ENCODE measurements at regions not wholly inside any gene's neighbourhood (a gene's known extent, or its start where the extent isn't known, plus 50 kb on each side); places are given as distances from the start of the nearest gene placed in this dataset.
"Not testable (repeated sequence)": the region's sequence is repeated elsewhere in the genome, so short reads cannot be mapped to it uniquely, and the experiment has no call there.

GRCh38 chr11:81986556-81987161 lies 747.0 kb downstream of the FAM181B start:
- DNase-seq (ENCODE audit: low read depth), result no peak

GRCh38 chr11:81979448-81979847 lies 754.2 kb downstream of the FAM181B start:
- DNase-seq (ENCODE audit: low read depth), result no peak

DNA sequence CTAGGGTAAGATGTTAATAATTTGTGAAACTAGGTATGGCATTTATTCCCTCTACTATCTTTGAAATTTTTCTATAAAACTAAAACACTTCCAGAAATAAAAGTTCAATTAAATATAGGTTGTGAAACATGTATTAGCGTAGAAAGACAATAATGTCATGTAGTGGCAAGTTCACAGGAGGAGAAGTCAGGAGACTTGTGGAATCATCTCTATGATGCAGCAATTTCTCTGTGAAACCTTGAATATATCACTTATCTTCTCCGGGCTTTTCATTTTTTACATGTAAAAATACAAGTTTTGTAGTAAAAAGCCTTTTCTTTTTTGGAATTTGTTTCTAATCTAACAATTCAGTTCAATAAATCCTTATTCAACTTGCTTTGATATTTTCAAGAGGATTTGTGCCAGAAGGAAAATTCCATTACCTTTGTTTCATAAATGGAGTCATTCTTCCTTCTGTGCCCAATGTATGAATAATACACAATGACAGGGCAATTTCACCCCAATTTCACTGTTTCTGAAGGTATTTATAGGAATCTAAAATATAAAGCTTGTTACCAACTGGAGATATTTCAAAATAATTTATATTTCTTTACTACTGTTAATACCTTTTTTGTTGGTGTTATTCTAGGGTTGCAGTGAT lies 758.3 kb downstream of the FAM181B start:
- DNase-seq (ENCODE audit: low read depth), result no peak

DNA sequence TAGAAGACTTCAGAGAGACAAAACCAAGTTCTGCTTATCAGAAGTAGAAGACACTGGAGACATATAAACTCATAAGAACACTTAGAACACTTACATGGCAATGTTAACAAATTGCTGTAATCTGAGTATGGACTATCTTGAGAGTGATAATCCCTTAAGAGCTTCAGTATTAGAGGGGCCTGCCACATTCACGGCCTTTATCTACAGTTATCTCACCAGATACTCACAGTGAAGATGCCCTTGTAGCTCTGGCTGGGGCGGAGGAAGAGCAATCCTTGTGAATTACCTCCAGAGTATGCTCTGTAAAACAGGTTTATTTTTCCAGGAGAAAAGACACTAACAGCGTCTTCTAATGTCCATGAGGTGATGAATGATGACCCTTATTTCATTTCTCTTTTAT lies 762.8 kb downstream of the FAM181B start:
- no peak for DNase-seq (ENCODE audit: low read depth)

GRCh38 chr11:81967242-81967641 lies 766.4 kb downstream of the FAM181B start:
- DNase-seq (ENCODE audit: low read depth), result no peak

DNA sequence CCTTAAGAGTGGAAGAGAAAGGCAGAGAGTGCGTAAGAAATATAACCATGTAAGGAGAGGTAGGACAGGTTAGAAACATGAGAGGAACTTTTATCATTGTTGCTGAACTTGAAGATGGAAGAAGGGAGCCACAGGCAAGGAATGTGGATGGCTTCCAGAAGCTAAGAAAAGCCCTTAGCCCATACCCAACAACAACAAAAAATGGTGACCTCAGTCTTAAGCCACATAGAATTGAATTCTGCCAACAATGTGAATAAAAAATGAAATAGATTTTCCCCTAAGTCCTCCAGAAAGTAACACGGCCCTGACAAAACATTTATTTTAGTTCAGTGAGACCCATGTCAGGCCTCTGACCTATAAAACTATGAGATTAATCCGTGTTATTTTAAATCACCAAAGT lies 767.3 kb downstream of the FAM181B start:
- no peak for DNase-seq (ENCODE audit: low read depth)

GRCh38 chr11:81963018-81963417 lies 770.6 kb downstream of the FAM181B start:
- no peak for DNase-seq (ENCODE audit: low read depth)

DNA sequence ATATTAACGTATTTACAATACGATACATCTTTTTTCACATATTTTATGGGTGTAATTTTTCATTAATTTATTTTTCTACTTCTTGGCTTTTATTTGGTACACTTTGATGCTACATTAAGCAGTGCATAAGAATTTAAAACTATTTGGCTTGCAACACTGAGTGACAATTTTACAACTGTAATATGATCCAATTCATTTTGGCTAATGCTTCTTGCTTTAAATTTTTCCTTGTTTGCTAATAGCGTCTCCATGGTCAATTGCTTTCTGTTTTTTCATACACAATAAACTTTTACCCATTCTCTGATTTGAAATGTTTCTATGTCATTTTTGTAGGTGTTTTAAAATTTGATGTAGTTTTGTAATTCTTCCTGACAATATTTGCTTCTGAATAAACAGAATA lies 773.2 kb downstream of the FAM181B start:
- no peak for DNase-seq (ENCODE audit: low read depth)

DNA sequence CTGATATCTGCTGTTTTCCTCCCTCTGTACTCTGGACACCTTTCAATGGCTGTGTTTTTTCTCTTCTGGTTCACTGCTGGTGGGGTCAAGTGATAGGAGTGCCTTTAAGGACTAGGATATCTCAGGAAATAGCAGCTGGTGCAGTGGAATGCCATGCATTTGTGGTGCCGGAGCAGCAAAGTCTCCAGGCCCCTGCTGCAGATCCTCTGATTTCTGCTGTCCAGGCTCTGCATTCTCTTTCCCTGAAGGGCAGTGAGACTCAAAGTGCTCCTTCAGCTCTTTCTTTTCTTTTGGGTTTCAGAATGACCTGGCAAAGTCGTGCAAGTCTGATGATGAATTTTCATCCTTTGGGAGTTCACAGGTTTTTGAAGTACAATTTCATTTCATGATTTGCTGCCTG lies 774.3 kb downstream of the FAM181B start:
- no peak for DNase-seq (ENCODE audit: low read depth)

- DNase-seq (ENCODE audit: low read depth), result not testable (repeated sequence)
Measured at GRCh38 chr11:81954301-81954700, 779.4 kb downstream of the FAM181B start.

DNA sequence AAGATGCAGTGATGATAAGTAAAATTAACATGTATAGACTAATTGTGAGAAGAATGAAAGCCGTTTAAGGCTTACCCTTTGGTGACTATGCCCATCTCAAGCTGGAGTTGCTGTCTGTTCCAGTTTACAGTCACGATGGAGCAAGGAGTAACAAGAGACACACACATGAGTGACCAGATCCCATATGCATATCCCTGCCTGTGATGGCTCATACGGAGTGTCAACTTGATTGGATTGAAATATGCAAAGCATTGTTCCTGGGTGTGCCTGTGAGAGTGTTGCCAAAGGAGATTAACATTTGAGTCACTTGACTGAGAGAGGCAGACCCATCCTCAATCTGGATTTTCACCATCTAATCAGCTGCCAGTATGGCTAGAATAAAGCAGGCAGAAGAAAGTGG lies 786.8 kb downstream of the FAM181B start:
- no peak for DNase-seq (ENCODE audit: low read depth)

GRCh38 chr11:81942646-81943045 lies 791.0 kb downstream of the FAM181B start:
- DNase-seq (ENCODE audit: low read depth), result no peak

GRCh38 chr11:81941998-81942397 lies 791.7 kb downstream of the FAM181B start:
- DNase-seq (ENCODE audit: low read depth), result no peak

- DNase-seq (ENCODE audit: low read depth), result no peak
Measured at GRCh38 chr11:81932303-81932702, 801.4 kb downstream of the FAM181B start.

GRCh38 chr11:81920205-81920604 lies 813.5 kb downstream of the FAM181B start:
- DNase-seq (ENCODE audit: low read depth), result no peak

GRCh38 chr11:81916451-81916850 lies 817.2 kb downstream of the FAM181B start:
- DNase-seq (ENCODE audit: low read depth), result no peak

- no peak for DNase-seq (ENCODE audit: low read depth)
Measured at GRCh38 chr11:81915045-81915444, 818.6 kb downstream of the FAM181B start.

- DNase-seq (ENCODE audit: low read depth), result no peak
Measured at GRCh38 chr11:81913793-81914192, 819.9 kb downstream of the FAM181B start.

- no peak for DNase-seq (ENCODE audit: low read depth)
Measured at GRCh38 chr11:81907996-81908395, 825.7 kb downstream of the FAM181B start.

GRCh38 chr11:81899156-81899555 lies 834.5 kb downstream of the FAM181B start:
- no peak for DNase-seq (ENCODE audit: low read depth)

DNA sequence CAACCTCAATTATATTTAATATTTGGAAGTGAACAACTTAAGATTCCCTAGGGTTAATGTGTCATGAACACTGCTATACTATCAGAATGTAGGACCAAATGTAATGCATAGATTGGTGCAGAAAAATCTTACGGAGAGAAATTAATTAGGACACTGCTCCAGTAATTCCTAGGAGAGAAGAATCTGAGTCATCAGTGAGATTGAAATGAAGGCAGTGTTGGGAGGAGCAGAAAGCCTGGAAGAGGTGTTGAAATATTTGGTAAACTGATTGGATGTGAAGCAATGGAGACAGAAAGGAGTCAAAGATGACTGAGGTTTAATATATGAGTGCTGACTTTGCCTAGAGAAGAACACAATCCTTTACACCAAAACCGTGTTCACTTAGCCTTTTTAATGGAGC lies 836.0 kb downstream of the FAM181B start:
- DNase-seq (ENCODE audit: low read depth), result no peak

DNA sequence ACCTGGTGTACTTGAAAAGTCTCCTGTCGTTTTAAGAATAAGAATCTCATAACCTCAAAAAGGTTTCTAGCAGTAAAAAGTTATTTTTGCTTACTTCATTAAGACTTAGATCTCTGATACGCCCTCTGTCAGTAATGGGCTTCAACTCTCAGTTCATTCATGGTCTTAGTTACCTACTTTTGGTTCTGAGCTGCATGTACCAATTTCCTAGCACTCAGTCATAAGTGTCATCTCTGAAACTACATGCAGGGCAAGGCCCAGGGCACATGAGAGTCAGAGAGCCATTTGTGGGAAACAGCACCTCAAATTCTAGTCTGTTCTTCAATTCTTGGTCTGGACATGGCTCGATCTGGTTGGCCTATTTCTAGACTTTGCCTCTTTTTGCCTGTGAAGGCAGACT lies 838.4 kb downstream of the FAM181B start:
- DNase-seq (ENCODE audit: low read depth), result no peak

GRCh38 chr11:81892770-81893635 lies 840.7 kb downstream of the FAM181B start:
- no peak for DNase-seq (ENCODE audit: low read depth)
